ENCODE measurements at regions not wholly inside any gene's neighbourhood (a gene's known extent, or its start where the extent isn't known, plus 50 kb on each side); places are given as distances from the start of the nearest gene placed in this dataset.
"Not testable (repeated sequence)": the region's sequence is repeated elsewhere in the genome, so short reads cannot be mapped to it uniquely, and the experiment has no call there.

- TF ChIP-seq CTCF (IDR thresholded peaks at IDR 0.05; ENCODE audit: insufficient read depth, low read depth, low read length) (no peak), EZH2 (IDR thresholded peaks at IDR 0.05; ENCODE audit: insufficient read depth, low read length) (no peak)
- no peaks in the 10 kb centered on the region for H3K9me3 Mint-ChIP-seq (ENCODE audit: unreplicated experiment)
Measured at GRCh38 chr5:89327608-89328007, 444.6 kb upstream of the MEF2C start.

GRCh38 chr5:89324990-89325389 lies 442.0 kb upstream of the MEF2C start:
- Histone ChIP-seq H3K4me3 (ENCODE audit: insufficient read depth, low read depth, low read length) (no peak overlapping the region), H3K27me3 (ENCODE audit: insufficient read depth, low read length) (no peaks in the 10 kb centered on the region), H3K4me1 (ENCODE audit: insufficient read depth, low read length) (no peaks in the 10 kb centered on the region), H3K9ac (ENCODE audit: low read length) (no peak overlapping the region), H3K79me2 (ENCODE audit: insufficient read depth, low read length) (no peaks in the 10 kb centered on the region), H3K4me2 (ENCODE audit: low read length) (no peak overlapping the region), H3K27ac (ENCODE audit: low read depth, low read length) (no peak overlapping the region), H3K9me3 (ENCODE audit: insufficient read depth, low read depth, low read length) (no peaks in the 10 kb centered on the region), H3K36me3 (ENCODE audit: insufficient read depth, low read length) (no peaks in the 10 kb centered on the region), H4K20me1 (ENCODE audit: insufficient read depth, low read length) (no peaks in the 10 kb centered on the region), H2AFZ (ENCODE audit: low read depth, low read length) (no peak overlapping the region)
- H3K4me3 Mint-ChIP-seq (ENCODE audit: unreplicated experiment), result no peak overlapping the region
- no peaks in the 10 kb centered on the region for H3K9me3 Mint-ChIP-seq (ENCODE audit: unreplicated experiment)
- no peak for DNase-seq (ENCODE audit: low read depth)
- H3K4me1 Mint-ChIP-seq (ENCODE audit: low read depth, unreplicated experiment), result peaks cover 2% of the 10 kb centered on the region
- no peak overlapping the region for H3K27ac Mint-ChIP-seq (ENCODE audit: unreplicated experiment)
- TF ChIP-seq CTCF (IDR thresholded peaks at IDR 0.05; ENCODE audit: insufficient read depth, low read depth, low read length) (no peak), EZH2 (IDR thresholded peaks at IDR 0.05; ENCODE audit: insufficient read depth, low read length) (no peak)
- H3K36me3 Mint-ChIP-seq (ENCODE audit: low read depth, unreplicated experiment), result no peaks in the 10 kb centered on the region
- no peak for FAIRE-seq
- H3K27me3 Mint-ChIP-seq (ENCODE audit: low read depth, unreplicated experiment), result no peaks in the 10 kb centered on the region

More at GRCh38 chr5:89327608-89328007, 444.6 kb upstream of the MEF2C start:
- Mint-ChIP-seq H3K4me1 (ENCODE audit: low read depth, unreplicated experiment) (peaks cover 2% of the 10 kb centered on the region), H3K27me3 (ENCODE audit: low read depth, unreplicated experiment) (no peaks in the 10 kb centered on the region), H3K36me3 (ENCODE audit: low read depth, unreplicated experiment) (no peaks in the 10 kb centered on the region), H3K27ac (ENCODE audit: unreplicated experiment) (no peak overlapping the region), H3K4me3 (ENCODE audit: unreplicated experiment) (no peak overlapping the region)
- DNase-seq (ENCODE audit: low read depth) (no peak), FAIRE-seq (no peak)
- no peaks in the 10 kb centered on the region for H3K27me3 ChIP-seq (ENCODE audit: insufficient read depth, low read length)
- no peak overlapping the region for H3K4me3 ChIP-seq (ENCODE audit: insufficient read depth, low read depth, low read length)
- H3K4me1 ChIP-seq (ENCODE audit: insufficient read depth, low read length), result no peaks in the 10 kb centered on the region
- H4K20me1 ChIP-seq (ENCODE audit: insufficient read depth, low read length), result no peaks in the 10 kb centered on the region
- no peak overlapping the region for H3K27ac ChIP-seq (ENCODE audit: low read depth, low read length)
- no peak overlapping the region for H3K4me2 ChIP-seq (ENCODE audit: low read length)
- H2AFZ ChIP-seq (ENCODE audit: low read depth, low read length), result no peak overlapping the region
- H3K36me3 ChIP-seq (ENCODE audit: insufficient read depth, low read length), result no peaks in the 10 kb centered on the region
- H3K9ac ChIP-seq (ENCODE audit: low read length), result no peak overlapping the region
- no peaks in the 10 kb centered on the region for H3K79me2 ChIP-seq (ENCODE audit: insufficient read depth, low read length)
- no peaks in the 10 kb centered on the region for H3K9me3 ChIP-seq (ENCODE audit: insufficient read depth, low read depth, low read length)

- Mint-ChIP-seq H3K4me1 (ENCODE audit: low read depth, unreplicated experiment) (peaks cover 4% of the 10 kb centered on the region), H3K27ac (ENCODE audit: unreplicated experiment) (no peak overlapping the region), H3K4me3 (ENCODE audit: unreplicated experiment) (no peak overlapping the region), H3K36me3 (ENCODE audit: low read depth, unreplicated experiment) (no peaks in the 10 kb centered on the region), H3K9me3 (ENCODE audit: unreplicated experiment) (no peaks in the 10 kb centered on the region), H3K27me3 (ENCODE audit: low read depth, unreplicated experiment) (no peaks in the 10 kb centered on the region)
- Histone ChIP-seq H3K27me3 (ENCODE audit: insufficient read depth, low read length) (no peaks in the 10 kb centered on the region), H3K79me2 (ENCODE audit: insufficient read depth, low read length) (no peaks in the 10 kb centered on the region), H3K9me3 (ENCODE audit: insufficient read depth, low read depth, low read length) (no peaks in the 10 kb centered on the region), H3K36me3 (ENCODE audit: insufficient read depth, low read length) (no peaks in the 10 kb centered on the region), H2AFZ (ENCODE audit: low read depth, low read length) (no peak overlapping the region), H3K4me1 (ENCODE audit: insufficient read depth, low read length) (no peaks in the 10 kb centered on the region), H3K27ac (ENCODE audit: low read depth, low read length) (no peak overlapping the region), H3K4me3 (ENCODE audit: insufficient read depth, low read depth, low read length) (no peak overlapping the region), H3K4me2 (ENCODE audit: low read length) (no peak overlapping the region), H3K9ac (ENCODE audit: low read length) (no peak overlapping the region), H4K20me1 (ENCODE audit: insufficient read depth, low read length) (no peaks in the 10 kb centered on the region)
- DNase-seq (ENCODE audit: low read depth) (no peak), FAIRE-seq (no peak)
- TF ChIP-seq EZH2 (IDR thresholded peaks at IDR 0.05; ENCODE audit: insufficient read depth, low read length) (no peak), CTCF (IDR thresholded peaks at IDR 0.05; ENCODE audit: insufficient read depth, low read depth, low read length) (no peak)
Measured at GRCh38 chr5:89320421-89321277, 437.7 kb upstream of the MEF2C start.

- H3K4me2 ChIP-seq (ENCODE audit: low read length); H3K4me3 Mint-ChIP-seq (ENCODE audit: unreplicated experiment); H3K4me3 ChIP-seq (ENCODE audit: insufficient read depth, low read depth, low read length); H3K27ac Mint-ChIP-seq (ENCODE audit: unreplicated experiment); H3K27ac ChIP-seq (ENCODE audit: low read depth, low read length); H3K27me3 ChIP-seq (ENCODE audit: insufficient read depth, low read length); H2AFZ ChIP-seq (ENCODE audit: low read depth, low read length); H3K36me3 ChIP-seq (ENCODE audit: insufficient read depth, low read length); DNase-seq (ENCODE audit: low read depth); FAIRE-seq; H3K9ac ChIP-seq (ENCODE audit: low read length); H3K36me3 Mint-ChIP-seq (ENCODE audit: low read depth, unreplicated experiment); H3K79me2 ChIP-seq (ENCODE audit: insufficient read depth, low read length); H4K20me1 ChIP-seq (ENCODE audit: insufficient read depth, low read length); H3K9me3 Mint-ChIP-seq (ENCODE audit: unreplicated experiment); H3K9me3 ChIP-seq (ENCODE audit: insufficient read depth, low read depth, low read length); H3K27me3 Mint-ChIP-seq (ENCODE audit: low read depth, unreplicated experiment): not testable (repeated sequence)
- H3K4me1 Mint-ChIP-seq (ENCODE audit: low read depth, unreplicated experiment), result peaks cover 25% of the 10 kb centered on the region
- peaks cover 19% of the 10 kb centered on the region for H3K4me1 ChIP-seq (ENCODE audit: insufficient read depth, low read length)
Measured at GRCh38 chr5:89317838-89318237, 434.9 kb upstream of the MEF2C start.
